HG03159 (cell line): ENCODE measurements at regions not wholly inside any gene's neighbourhood (a gene's known extent, or its start where the extent isn't known, plus 50 kb on each side); places are given as distances from the start of the nearest gene placed in this dataset.
"Not testable (repeated sequence)": the region's sequence is repeated elsewhere in the genome, so short reads cannot be mapped to it uniquely, and the experiment has no call there.

Experiments used
- ATAC-seq: cut with Tn5 transposase; IDR thresholded peaks from one replicate; pipeline ENCODE4 v1.9.1; 2021; ENCODE audit warnings: mild to moderate bottlenecking, moderate library complexity; ENCODE audit not compliant: unreplicated experiment

- no peak for ATAC-seq
Observed at GRCh38 chr7:25580141-25580540, 351.9 kb upstream of the NPVF start.

GRCh38 chr7:25583621-25584020, 355.3 kb upstream of the NPVF start:
- no peak for ATAC-seq

- ATAC-seq: no peak
Observed at GRCh38 chr7:25584112-25584938, 356.0 kb upstream of the NPVF start.

GRCh38 chr7:25586513-25586912, 358.2 kb upstream of the NPVF start:
- ATAC-seq: no peak

GRCh38 chr7:25594122-25594521, 365.8 kb upstream of the NPVF start:
- ATAC-seq: no peak

- no peak for ATAC-seq
Observed at GRCh38 chr7:25594728-25595127, 366.4 kb upstream of the NPVF start.

GRCh38 chr7:25595996-25596395, 367.7 kb upstream of the NPVF start:
- ATAC-seq: no peak

- ATAC-seq: no peak
Observed at GRCh38 chr7:25596443-25596842, 368.2 kb upstream of the NPVF start.

GRCh38 chr7:25597946-25598345, 369.7 kb upstream of the NPVF start:
- no peak for ATAC-seq

GRCh38 chr7:25598765-25599164, 370.5 kb upstream of the NPVF start:
- ATAC-seq: no peak

GRCh38 chr7:25600262-25600920, 372.1 kb upstream of the NPVF start:
- ATAC-seq: no peak

GRCh38 chr7:25602730-25603426, 374.6 kb upstream of the NPVF start:
- not testable (repeated sequence) for ATAC-seq

- ATAC-seq: not testable (repeated sequence)
Observed at GRCh38 chr7:25603427-25603740, 375.1 kb upstream of the NPVF start.

- ATAC-seq: no peak
Observed at GRCh38 chr7:25611196-25611595, 382.9 kb upstream of the NPVF start.

GRCh38 chr7:25613912-25614311, 385.6 kb upstream of the NPVF start:
- ATAC-seq: no peak

GRCh38 chr7:25614415-25614814, 386.1 kb upstream of the NPVF start:
- no peak for ATAC-seq

GRCh38 chr7:25615003-25615402, 386.7 kb upstream of the NPVF start:
- no peak for ATAC-seq

GRCh38 chr7:25615593-25615992, 387.3 kb upstream of the NPVF start:
- no peak for ATAC-seq

- ATAC-seq: no peak
Observed at GRCh38 chr7:25617214-25617613, 388.9 kb upstream of the NPVF start.

- ATAC-seq: no peak
Observed at GRCh38 chr7:25617673-25618072, 389.4 kb upstream of the NPVF start.

- ATAC-seq: no peak
Observed at GRCh38 chr7:25619381-25619780, 391.1 kb upstream of the NPVF start.
